ENCODE measurements at regions not wholly inside any gene's neighbourhood (a gene's known extent, or its start where the extent isn't known, plus 50 kb on each side); places are given as distances from the start of the nearest gene placed in this dataset.

DNA sequence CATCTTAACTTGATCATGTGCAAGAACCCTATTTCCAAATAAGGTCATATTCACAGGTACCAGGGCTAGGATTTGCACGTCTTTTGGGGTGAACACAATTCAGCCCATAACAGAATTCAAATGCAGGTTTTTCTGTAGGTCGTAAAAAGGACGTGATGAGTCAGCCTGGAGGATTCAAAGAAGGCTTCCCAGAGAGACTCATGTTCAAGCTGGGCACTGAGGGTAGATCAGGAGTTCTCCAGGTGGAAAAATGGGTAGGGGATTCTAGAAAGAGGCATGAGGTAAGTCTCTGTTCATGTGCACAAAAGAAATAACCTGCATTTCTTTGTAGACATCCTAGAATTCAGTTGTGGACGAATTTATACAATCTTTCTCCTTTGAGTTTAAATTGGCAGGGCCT is 160.4 kb downstream of the RPS24 start:
- Mint-ChIP-seq H3K36me3 (peaks cover 0 to 5% (median 0%) of the 10 kb centered on the region in 3 donors), H3K4me3 (no peak overlapping the region), H3K9me3 (peaks cover 3 to 10% (median 5%) of the 10 kb centered on the region in 5 donors), H3K27me3 (peaks cover 11 to 19% of the 10 kb centered on the region in 2 donors), H3K4me1 (no peaks in the 10 kb centered on the region), H3K27ac (no peak overlapping the region)
- Histone ChIP-seq H3K27ac (ENCODE audit: low read depth, low read length) (no peak overlapping the region), H3K4me1 (ENCODE audit: insufficient read depth, low read length) (no peaks in the 10 kb centered on the region), H3K27me3 (ENCODE audit: insufficient read depth, low read length, poor library complexity, severe bottlenecking) (no peaks in the 10 kb centered on the region), H3K36me3 (ENCODE audit: insufficient read depth, low read length) (no peaks in the 10 kb centered on the region), H3K9me3 (ENCODE audit: low read length) (no peaks in the 10 kb centered on the region), H3K4me3 (ENCODE audit: low read length) (no peak overlapping the region)
- ChIA-PET POLR2A (no interaction called here), CTCF (no interaction called here)
- DNase-seq = no peak

DNA sequence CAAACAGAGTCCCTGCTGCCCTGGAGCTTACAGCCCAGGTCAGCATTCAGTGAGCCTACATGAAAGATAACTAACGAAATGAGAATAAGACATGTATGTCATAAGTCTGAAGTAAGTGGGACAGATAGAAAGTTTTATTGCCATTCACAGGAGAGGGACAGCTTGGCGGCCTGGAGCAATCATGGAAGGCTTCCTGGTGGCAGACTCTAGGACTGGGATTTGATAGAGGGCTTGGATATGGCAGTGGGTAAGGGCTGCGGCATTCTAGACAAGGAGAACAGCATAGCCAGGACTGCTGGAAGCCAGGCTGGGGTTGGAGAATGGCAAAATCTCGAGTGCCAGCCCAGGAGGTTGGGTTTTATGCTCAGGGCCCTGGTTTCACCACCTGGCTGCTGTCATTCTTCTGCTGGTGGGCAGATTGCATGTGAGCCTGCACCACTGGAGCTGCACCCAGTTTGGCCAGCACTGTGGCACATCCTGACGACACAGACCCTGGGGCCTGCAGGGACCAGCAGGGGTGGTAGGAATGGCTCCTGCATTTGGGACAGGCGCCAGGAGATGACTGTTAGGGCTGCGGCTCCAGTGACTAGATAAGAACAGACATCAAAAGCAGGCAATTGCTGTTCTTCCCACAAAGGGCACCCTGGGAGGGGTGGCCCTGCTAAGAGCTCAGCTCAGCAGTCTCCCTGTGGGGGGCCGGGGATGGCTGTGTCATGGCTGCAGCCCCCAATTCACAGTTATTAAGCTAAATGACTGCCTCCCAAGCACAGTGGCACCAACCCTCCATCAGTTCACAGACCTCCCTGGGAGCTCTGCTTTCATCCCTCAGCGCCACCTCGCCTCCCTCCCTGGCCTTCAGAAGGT is 161.1 kb downstream of the RPS24 start:
- Histone ChIP-seq H3K4me3 (ENCODE audit: low read length) (no peak overlapping the region), H3K36me3 (ENCODE audit: insufficient read depth, low read length) (no peaks in the 10 kb centered on the region), H3K27ac (ENCODE audit: low read depth, low read length) (no peak overlapping the region), H3K27me3 (ENCODE audit: insufficient read depth, low read length, poor library complexity, severe bottlenecking) (no peaks in the 10 kb centered on the region), H3K4me1 (ENCODE audit: insufficient read depth, low read length) (no peaks in the 10 kb centered on the region), H3K9me3 (ENCODE audit: low read length) (no peaks in the 10 kb centered on the region)
- no peak overlapping the region for H3K27ac Mint-ChIP-seq
- no peak overlapping the region for H3K4me3 Mint-ChIP-seq
- POLR2A ChIA-PET = no interaction called here
- peaks cover 3 to 10% (median 5%) of the 10 kb centered on the region in 5 donors for H3K9me3 Mint-ChIP-seq
- no peak for DNase-seq
- H3K4me1 Mint-ChIP-seq = no peaks in the 10 kb centered on the region
- H3K27me3 Mint-ChIP-seq = peaks cover 11 to 19% of the 10 kb centered on the region in 2 donors
- CTCF ChIA-PET = no interaction called here
- peaks cover 0 to 5% (median 0%) of the 10 kb centered on the region in 3 donors for H3K36me3 Mint-ChIP-seq

DNA sequence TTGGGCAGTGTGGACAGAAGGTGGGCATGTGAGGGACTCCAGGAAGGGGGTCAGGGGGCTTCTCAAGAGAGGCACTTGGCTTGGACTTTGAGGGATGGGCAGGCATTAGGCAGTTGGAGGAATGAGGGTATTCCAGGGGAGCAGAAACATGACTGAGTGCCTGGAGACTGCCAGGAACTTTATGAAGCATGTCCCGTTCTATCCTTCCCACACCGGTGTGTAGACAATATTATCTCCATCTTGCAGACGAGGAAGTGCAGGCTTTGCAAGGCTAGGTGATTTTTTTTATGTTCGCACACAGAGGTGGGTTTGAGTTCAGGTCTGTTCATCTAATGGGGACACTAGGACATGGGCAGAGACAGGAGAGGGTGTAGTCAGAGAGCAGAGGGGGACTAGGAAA is 162.7 kb downstream of the RPS24 start:
- Mint-ChIP-seq H3K36me3 (peaks cover 0 to 5% (median 0%) of the 10 kb centered on the region in 3 donors), H3K4me1 (no peaks in the 10 kb centered on the region), H3K27ac (no peak overlapping the region), H3K9me3 (peaks cover 3 to 10% (median 5%) of the 10 kb centered on the region in 5 donors), H3K27me3 (peaks cover 15 to 17% of the 10 kb centered on the region in 2 donors), H3K4me3 (no peak overlapping the region)
- no peaks in the 10 kb centered on the region for H3K36me3 ChIP-seq (ENCODE audit: insufficient read depth, low read length)
- H3K9me3 ChIP-seq (ENCODE audit: low read length) = no peaks in the 10 kb centered on the region
- no peaks in the 10 kb centered on the region for H3K4me1 ChIP-seq (ENCODE audit: insufficient read depth, low read length)
- CTCF ChIA-PET = no interaction called here
- POLR2A ChIA-PET = no interaction called here
- no peak overlapping the region for H3K27ac ChIP-seq (ENCODE audit: low read depth, low read length)
- no peak for DNase-seq
- H3K27me3 ChIP-seq (ENCODE audit: insufficient read depth, low read length, poor library complexity, severe bottlenecking) = no peaks in the 10 kb centered on the region
- no peak overlapping the region for H3K4me3 ChIP-seq (ENCODE audit: low read length)

DNA sequence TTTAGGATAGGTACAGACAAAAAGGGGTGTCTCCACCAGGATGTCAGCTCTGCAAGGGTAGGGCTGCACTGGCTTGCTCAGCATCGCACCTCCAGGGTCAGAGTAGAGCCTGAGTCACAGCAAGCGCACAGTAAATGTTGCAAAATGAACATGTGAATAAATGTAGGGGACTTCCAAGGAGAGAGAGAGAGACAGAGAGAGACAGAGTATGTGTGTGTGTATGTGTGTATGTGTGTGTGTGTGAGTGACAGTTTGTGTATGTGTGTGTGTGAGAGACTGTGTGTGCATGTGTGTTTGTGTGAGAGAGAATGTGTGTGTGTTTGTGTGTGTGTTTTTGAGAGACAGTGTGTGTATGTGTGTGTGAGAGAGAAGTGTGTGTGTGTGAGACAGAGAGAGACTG is 163.3 kb downstream of the RPS24 start:
- H3K27me3 Mint-ChIP-seq = peaks cover 10 to 12% of the 10 kb centered on the region in 2 donors
- peaks cover 0 to 5% (median 0%) of the 10 kb centered on the region in 3 donors for H3K36me3 Mint-ChIP-seq
- no peaks in the 10 kb centered on the region for H3K4me1 Mint-ChIP-seq
- H3K27ac Mint-ChIP-seq = no peak overlapping the region
- ChIA-PET CTCF (no interaction called here), POLR2A (no interaction called here)
- no peak for DNase-seq
- Histone ChIP-seq H3K36me3 (ENCODE audit: insufficient read depth, low read length) (no peaks in the 10 kb centered on the region), H3K4me3 (ENCODE audit: low read length) (no peak overlapping the region), H3K9me3 (ENCODE audit: low read length) (no peaks in the 10 kb centered on the region), H3K27ac (ENCODE audit: low read depth, low read length) (no peak overlapping the region), H3K4me1 (ENCODE audit: insufficient read depth, low read length) (no peaks in the 10 kb centered on the region), H3K27me3 (ENCODE audit: insufficient read depth, low read length, poor library complexity, severe bottlenecking) (no peaks in the 10 kb centered on the region)
- no peak overlapping the region for H3K4me3 Mint-ChIP-seq
- H3K9me3 Mint-ChIP-seq = peaks cover 3 to 10% (median 5%) of the 10 kb centered on the region in 5 donors

DNA sequence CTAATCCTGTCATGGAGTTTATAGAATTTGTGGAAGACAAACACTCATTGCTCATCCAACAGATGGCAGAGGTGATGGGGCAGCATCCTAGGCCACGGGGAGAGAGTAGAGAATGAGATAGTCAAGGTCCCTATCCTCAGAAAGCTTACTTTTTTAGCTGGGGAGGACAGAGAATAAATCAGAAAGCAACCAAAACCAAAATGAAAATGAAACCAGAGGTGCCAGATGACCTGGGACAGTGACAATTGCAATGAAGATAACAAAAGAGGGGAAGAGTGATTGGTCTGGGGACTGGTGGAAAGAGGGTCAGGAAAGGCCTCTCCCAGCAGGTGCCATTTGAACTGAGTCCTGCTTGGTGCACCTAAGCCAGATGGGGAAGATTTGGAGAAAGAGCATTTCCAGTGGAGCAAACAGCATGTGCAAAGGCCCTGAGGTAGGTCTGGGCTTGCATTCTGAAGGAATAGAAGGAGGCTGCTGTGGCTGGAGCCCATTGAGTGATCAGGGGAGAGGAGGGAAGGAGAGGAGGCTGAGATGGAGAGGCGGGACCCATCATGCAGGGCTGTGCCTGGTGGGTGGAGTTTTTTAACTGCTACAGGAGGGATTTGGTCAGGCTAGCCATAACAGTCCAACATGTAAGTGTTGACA is 164.1 kb downstream of the RPS24 start:
- ChIA-PET CTCF (no interaction called here), POLR2A (no interaction called here)
- no peak for DNase-seq
- no peaks in the 10 kb centered on the region for H3K4me1 ChIP-seq (ENCODE audit: insufficient read depth, low read length)
- peaks cover 3 to 5% (median 5%) of the 10 kb centered on the region in 5 donors for H3K9me3 Mint-ChIP-seq
- H3K36me3 ChIP-seq (ENCODE audit: insufficient read depth, low read length) = no peaks in the 10 kb centered on the region
- no peak overlapping the region for H3K4me3 ChIP-seq (ENCODE audit: low read length)
- H3K9me3 ChIP-seq (ENCODE audit: low read length) = no peaks in the 10 kb centered on the region
- H3K4me1 Mint-ChIP-seq = no peaks in the 10 kb centered on the region
- no peak overlapping the region for H3K27ac ChIP-seq (ENCODE audit: low read depth, low read length)
- peaks cover 8% of the 10 kb centered on the region in 2 donors for H3K27me3 Mint-ChIP-seq
- no peak overlapping the region for H3K27ac Mint-ChIP-seq
- no peak overlapping the region for H3K4me3 Mint-ChIP-seq
- no peaks in the 10 kb centered on the region for H3K27me3 ChIP-seq (ENCODE audit: insufficient read depth, low read length, poor library complexity, severe bottlenecking)
- H3K36me3 Mint-ChIP-seq = no peaks in the 10 kb centered on the region

DNA sequence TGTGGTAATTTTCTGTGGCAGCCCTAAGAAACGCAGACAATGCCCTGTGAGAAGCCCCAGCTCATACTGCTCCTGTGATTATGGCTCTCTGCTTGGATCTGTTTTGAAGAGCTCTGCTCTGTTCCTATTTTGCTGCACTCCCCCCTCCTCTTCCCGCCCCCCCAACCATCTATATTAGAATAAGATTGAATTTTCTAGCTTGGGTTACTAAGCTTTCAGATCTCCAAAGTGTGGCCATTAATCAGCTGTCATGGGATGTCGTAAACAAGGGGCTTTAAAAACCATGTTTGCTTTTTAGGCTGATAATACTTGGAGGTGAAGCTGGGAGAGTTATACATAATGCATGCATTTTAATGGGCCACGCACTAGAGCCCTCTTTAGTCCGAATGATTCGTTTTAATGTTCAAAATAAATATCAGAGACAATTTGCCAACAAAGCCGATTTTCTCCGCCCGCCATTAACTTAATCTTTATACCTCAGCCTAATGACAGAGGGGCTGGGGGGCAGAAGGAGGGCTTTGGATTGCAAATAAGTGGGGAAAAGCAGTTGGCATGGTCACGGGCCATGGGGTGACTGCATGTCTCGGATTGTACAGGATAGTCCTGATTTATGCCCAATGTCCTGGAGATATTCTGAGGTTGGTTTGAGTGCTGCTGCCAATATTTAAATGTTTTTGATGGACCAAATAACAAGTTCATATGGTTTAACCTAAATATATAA is 165.5 kb downstream of the RPS24 start:
- no peak for DNase-seq
- H3K36me3 ChIP-seq (ENCODE audit: insufficient read depth, low read length) = no peaks in the 10 kb centered on the region
- ChIA-PET POLR2A (no interaction called here), CTCF (no interaction called here)
- H3K27me3 Mint-ChIP-seq = peaks cover 5 to 8% of the 10 kb centered on the region in 2 donors
- no peaks in the 10 kb centered on the region for H3K9me3 Mint-ChIP-seq
- no peaks in the 10 kb centered on the region for H3K27me3 ChIP-seq (ENCODE audit: insufficient read depth, low read length, poor library complexity, severe bottlenecking)
- no peak overlapping the region for H3K4me3 ChIP-seq (ENCODE audit: low read length)
- no peak overlapping the region for H3K27ac ChIP-seq (ENCODE audit: low read depth, low read length)
- no peak overlapping the region for H3K27ac Mint-ChIP-seq
- no peaks in the 10 kb centered on the region for H3K9me3 ChIP-seq (ENCODE audit: low read length)
- no peaks in the 10 kb centered on the region for H3K4me1 Mint-ChIP-seq
- H3K4me1 ChIP-seq (ENCODE audit: insufficient read depth, low read length) = no peaks in the 10 kb centered on the region
- H3K36me3 Mint-ChIP-seq = no peaks in the 10 kb centered on the region
- H3K4me3 Mint-ChIP-seq = no peak overlapping the region

DNA sequence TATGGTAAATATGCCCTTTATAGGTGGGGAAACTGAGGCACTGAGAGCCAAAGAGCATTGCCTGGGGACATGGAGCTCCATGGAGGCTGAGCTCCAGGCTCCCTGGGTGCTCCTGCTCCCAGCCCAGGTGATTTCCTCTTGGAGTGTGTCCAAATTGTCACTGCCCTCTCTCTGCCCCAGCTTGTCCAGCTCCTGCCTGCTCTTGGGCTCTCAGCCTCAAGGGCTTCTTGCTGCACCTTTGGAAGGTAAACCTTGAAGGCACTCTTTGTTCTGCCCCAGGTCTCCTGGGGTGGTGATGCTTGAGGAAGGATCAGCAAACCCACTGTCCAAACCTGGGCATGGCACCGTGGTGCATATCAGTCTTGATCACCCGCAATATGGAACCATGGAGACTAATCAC is 166.1 kb downstream of the RPS24 start:
- Mint-ChIP-seq H3K27me3 (peaks cover 0 to 4% of the 10 kb centered on the region in 2 donors), H3K36me3 (no peaks in the 10 kb centered on the region), H3K27ac (no peak overlapping the region), H3K4me1 (no peaks in the 10 kb centered on the region), H3K9me3 (no peaks in the 10 kb centered on the region), H3K4me3 (no peak overlapping the region)
- ChIA-PET CTCF (no interaction called here), POLR2A (no interaction called here)
- Histone ChIP-seq H3K36me3 (ENCODE audit: insufficient read depth, low read length) (no peaks in the 10 kb centered on the region), H3K4me1 (ENCODE audit: insufficient read depth, low read length) (no peaks in the 10 kb centered on the region), H3K27ac (ENCODE audit: low read depth, low read length) (no peak overlapping the region), H3K4me3 (ENCODE audit: low read length) (no peak overlapping the region), H3K27me3 (ENCODE audit: insufficient read depth, low read length, poor library complexity, severe bottlenecking) (no peaks in the 10 kb centered on the region), H3K9me3 (ENCODE audit: low read length) (no peaks in the 10 kb centered on the region)
- no peak for DNase-seq

DNA sequence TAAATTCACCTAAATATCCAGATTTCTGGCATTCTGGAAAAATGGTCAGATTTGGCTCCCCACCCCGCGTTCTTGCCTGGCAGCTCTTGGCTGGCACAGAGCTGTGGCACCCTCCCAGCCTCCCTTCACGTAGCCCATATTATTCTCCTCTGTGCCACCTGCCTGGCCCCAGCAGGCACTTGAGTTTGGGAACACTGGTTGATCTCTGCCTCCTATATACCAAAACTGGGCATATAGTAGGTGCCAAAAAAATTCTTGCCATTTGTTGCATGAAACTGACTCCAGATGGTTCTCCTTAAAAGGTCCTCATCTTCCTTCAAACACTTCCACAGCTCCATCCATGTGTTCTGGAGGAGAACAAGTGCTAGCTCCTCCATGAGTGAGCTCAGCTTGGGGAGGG is 167.0 kb downstream of the RPS24 start:
- Mint-ChIP-seq H3K27ac (no peak overlapping the region), H3K27me3 (peaks cover 0 to 4% of the 10 kb centered on the region in 2 donors), H3K36me3 (no peaks in the 10 kb centered on the region), H3K4me1 (no peaks in the 10 kb centered on the region), H3K9me3 (no peaks in the 10 kb centered on the region), H3K4me3 (no peak overlapping the region)
- Histone ChIP-seq H3K4me1 (ENCODE audit: insufficient read depth, low read length) (no peaks in the 10 kb centered on the region), H3K36me3 (ENCODE audit: insufficient read depth, low read length) (no peaks in the 10 kb centered on the region), H3K9me3 (ENCODE audit: low read length) (no peaks in the 10 kb centered on the region), H3K27me3 (ENCODE audit: insufficient read depth, low read length, poor library complexity, severe bottlenecking) (no peaks in the 10 kb centered on the region), H3K4me3 (ENCODE audit: low read length) (no peak overlapping the region), H3K27ac (ENCODE audit: low read depth, low read length) (no peak overlapping the region)
- ChIA-PET POLR2A (no interaction called here), CTCF (no interaction called here)
- DNase-seq = no peak

Data from CD8-positive, alpha-beta memory T cell (primary cell).